Head of caudate nucleus (tissue), 42 donors: ENCODE measurements at regions not wholly inside any gene's neighbourhood (a gene's known extent, or its start where the extent isn't known, plus 50 kb on each side); places are given as distances from the start of the nearest gene placed in this dataset.
"Not testable (repeated sequence)": the region's sequence is repeated elsewhere in the genome, so short reads cannot be mapped to it uniquely, and the experiment has no call there.

Experiments used
- DNase-seq, 42 donors: peaks; one replicate each; pipeline versions ENCODE4 v3.0.0 to v3.0.0-alpha.2; 2020 to 2021; ENCODE audit warnings: mixed read lengths in 7 of 42
- intact Hi-C: fragments of 100-400 bp; cut with DNase I; formaldehyde crosslinking; loops from one replicate; pipeline ENCODE4 v1.15.0; 2022

GRCh38 chr1:238466459-238466858 is 575.7 kb upstream of the ZP4 start:
- intact Hi-C loops = no loop called here
- no peak for DNase-seq

- no peak for DNase-seq
- intact Hi-C loops = no loop called here
Observed at GRCh38 chr1:238465449-238465848, 574.7 kb upstream of the ZP4 start.

- intact Hi-C loops = no loop called here
- DNase-seq = no peak
Observed at GRCh38 chr1:238458899-238459298, 568.2 kb upstream of the ZP4 start.

DNA sequence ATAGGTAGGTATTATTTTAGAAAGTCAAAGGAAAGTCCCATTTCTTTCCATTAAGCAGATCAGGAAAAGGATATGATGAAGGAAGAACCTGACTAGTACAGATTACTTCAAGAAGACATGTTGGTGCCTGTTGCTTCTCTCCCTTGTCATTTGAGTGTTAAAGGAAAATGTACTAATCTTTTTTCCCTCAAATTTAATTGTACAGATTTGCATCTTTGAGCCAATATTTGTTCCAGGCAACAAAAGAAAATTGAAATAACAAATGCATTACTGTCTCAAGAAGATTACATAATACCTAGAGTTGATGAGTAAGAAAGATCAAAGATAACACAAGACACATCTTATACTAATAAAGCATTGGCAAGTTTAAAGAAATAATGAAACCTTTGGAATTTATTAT is 566.9 kb upstream of the ZP4 start:
- intact Hi-C loops = no loop called here

GRCh38 chr1:238451781-238452310 is 561.1 kb upstream of the ZP4 start:
- DNase-seq = no peak
- intact Hi-C loops = no loop called here

More for the DNA sequence above, 566.9 kb upstream of the ZP4 start:
- DNase-seq = no peak

DNA sequence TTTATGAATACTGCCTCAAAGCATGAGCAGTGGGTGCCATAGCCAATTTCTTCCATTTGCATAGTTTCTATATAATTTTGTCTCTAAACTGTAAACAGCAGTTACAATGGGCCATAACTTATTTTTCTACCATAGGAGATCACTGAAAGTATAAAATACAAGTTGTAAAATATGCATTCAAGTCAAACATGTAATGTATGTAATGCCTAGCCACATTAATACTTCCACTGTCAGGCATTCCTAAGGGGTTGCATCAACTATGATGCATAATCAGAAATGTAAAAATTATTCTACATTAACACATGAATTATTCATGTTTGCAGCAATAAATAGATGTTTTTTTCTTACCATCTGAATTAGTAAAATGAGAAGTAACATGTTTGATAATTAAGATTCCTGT is 560.3 kb upstream of the ZP4 start:
- no peak for DNase-seq
- intact Hi-C loops = no loop called here

GRCh38 chr1:238443687-238444086 is 553.0 kb upstream of the ZP4 start:
- intact Hi-C loops = no loop called here
- DNase-seq = no peak

DNA sequence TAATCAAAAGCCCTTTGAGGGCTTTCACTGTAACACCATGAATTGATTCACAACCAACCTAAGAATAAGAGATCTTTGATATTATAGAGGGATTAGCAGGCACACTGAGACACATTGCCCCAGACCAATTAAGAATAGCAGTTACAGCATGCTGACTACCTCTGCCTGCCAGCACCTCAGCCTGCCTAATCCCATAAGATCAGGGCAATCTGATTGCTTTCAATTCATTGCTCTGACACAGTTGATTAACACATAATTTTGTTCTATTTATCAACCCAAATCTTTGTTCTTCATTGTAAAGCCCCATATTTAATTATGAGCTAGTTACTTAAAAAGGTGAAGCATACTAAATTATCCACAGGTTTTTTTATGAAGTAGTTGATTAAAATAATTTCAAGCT is 548.8 kb upstream of the ZP4 start:
- intact Hi-C loops = no loop called here
- DNase-seq = no peak

DNA sequence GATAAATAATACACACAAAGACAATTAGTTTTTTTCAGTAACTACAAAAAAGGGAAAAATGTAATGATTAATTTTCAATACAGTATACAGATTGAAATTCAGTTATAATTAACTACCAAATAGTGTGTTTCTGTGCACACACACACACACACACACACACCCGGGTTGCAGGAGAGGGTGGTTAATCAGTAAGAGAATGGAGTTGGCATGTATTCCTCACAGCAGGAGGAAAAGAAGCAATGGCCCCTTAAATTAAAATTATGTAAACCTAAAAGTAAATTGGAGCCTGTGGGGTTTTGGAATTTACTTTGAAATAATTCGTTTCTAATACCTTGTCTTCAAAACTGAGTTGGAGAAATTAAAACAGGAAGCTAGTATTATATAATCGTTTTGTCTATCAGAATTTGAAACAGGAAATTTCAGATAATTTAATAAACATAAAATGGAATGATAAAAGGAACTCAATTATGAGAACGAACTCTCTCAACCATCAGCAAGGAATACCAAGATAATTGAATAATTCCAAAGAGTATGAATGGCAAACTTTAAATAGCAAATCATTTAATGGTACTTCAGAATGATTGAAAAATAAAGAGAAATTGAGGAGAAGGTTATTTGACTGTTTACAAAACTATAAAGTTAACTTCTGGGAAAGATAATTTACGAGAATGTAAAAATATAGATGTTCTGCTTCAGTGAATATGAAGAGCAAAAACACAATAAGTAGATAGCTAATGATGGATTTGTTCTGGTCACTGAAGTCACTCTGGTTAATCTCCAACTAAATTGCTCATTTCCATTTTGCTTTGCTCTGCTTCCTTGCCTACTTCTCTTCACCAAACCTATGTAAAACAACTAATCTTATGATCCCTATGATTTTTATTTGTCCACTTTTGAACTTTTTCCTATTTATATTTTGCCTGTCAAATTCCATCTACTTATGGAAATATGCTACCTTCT is 547.9 kb upstream of the ZP4 start:
- DNase-seq = no peak
- intact Hi-C loops = no loop called here

- DNase-seq, intact Hi-C loops: not testable (repeated sequence)
Observed at GRCh38 chr1:238429703-238430102, 539.0 kb upstream of the ZP4 start.

DNA sequence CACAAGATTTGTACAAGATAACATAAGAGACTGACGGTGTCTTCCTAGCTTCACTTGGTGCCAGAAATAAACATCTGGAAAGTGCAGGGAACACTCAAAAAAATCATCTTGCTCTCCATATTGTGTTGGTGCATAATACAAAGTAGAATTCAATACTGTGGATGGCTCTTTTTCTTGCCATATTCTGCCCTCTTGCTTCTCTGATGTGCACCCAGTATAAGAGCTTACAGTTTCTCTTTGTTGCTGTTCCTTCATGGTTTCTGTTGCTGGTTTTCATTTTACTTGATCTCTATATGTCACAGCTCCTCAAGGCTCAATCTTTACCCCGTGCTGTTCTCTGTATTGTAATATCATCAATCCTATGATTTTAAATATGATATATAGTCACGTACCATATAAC is 528.5 kb upstream of the ZP4 start:
- no peak for DNase-seq
- intact Hi-C loops = no loop called here

DNA sequence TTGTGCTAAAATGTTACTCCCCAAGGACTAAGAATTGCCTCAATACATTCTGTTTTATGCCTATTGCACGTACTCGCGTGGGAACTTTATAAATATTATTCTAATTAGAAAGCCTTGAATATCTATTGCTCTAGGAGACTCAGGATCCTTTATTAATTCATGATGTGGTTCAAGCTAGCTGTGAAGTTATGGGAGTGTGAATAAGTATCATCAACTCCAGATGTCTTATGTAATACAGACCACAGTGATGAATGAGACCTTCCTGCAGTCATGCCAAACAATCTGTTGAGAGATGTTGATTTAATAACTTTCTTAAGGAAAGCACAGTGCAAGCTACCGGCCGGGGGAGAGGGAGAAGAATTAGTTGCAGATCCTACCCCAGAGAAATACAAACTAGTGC is 519.2 kb upstream of the ZP4 start:
- intact Hi-C loops = no loop called here
- no peak for DNase-seq

DNA sequence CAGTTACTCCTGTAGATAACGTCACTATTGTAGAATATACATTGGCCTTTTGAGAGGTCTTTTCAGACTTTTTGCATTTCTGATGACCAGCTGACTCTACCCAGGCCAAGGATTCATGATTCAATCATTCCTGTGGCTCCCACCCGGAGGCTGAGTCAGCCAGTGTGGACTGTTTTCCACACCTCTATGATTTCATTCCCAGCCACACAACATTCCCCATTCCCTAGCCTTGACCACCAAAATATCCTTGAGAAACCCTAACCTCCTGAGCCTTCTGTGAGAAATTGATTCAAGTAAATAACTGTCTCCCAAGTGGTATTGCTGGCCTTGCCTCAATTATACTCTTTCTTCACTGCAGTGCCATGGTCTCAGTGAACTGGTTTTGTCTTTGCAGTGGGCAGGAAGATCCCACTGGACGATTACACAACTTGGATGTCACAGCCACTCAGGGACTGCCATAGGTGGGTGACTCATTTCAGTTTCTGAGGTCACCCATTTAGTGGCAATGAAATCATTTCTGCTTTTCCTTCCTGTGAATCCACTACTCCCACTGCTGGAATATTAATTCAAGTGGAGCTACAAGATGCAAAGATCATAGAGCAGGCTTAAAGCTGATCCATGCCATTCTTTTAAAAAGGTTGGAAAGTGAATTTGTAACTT is 518.6 kb upstream of the ZP4 start:
- no peak for DNase-seq
- intact Hi-C loops = no loop called here

GRCh38 chr1:238408737-238409136 is 518.0 kb upstream of the ZP4 start:
- intact Hi-C loops = no loop called here
- DNase-seq = no peak

GRCh38 chr1:238406098-238406860 is 515.6 kb upstream of the ZP4 start:
- intact Hi-C loops = no loop called here
- DNase-seq = peak in 1 of 42 donors; percentile 39

DNA sequence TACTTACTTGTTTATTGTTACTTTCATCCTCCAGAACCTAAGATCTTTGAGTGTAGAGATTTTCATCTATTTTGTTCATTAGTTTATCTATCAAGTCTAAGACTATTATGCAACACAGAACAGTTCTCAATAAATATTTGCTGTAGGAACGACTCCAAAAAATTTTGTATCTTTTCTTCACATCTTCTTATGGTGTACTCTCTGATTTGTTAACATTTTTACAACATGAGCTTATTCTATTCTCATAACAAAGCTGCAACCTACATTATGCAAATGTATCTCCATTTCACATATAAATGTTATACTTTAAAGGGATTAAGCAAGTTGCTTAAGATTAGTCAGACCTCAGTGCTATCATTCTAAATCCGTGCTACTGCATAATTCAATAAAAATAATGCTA is 514.2 kb upstream of the ZP4 start:
- DNase-seq = no peak

GRCh38 chr1:238404481-238404880 is 513.8 kb upstream of the ZP4 start:
- intact Hi-C loops = no loop called here
- DNase-seq = no peak

More for the DNA sequence above, 514.2 kb upstream of the ZP4 start:
- intact Hi-C loops = no loop called here

DNA sequence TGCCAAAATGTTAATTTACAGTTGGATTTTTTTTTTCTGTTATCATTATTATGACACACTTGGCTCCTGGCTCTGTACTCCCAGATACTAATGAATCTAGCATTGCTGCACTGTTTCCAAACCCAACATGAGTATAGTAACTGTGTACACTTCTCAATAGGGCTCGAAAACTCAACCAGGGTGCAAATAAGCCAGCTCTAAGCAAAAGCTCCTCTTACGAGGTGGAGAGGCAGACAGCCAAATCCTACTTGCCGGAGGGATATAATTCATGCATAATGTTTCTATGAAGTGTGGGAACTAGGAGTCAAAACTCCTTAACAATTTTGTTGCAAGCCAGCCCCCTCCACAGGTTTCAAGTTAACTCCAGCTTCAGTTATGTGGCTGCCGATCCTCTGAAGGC is 510.4 kb upstream of the ZP4 start:
- intact Hi-C loops = no loop called here

GRCh38 chr1:238399558-238399957 is 508.8 kb upstream of the ZP4 start:
- intact Hi-C loops = no loop called here
- DNase-seq = no peak

More for the DNA sequence above, 510.4 kb upstream of the ZP4 start:
- DNase-seq = no peak

GRCh38 chr1:238396140-238396539 is 505.4 kb upstream of the ZP4 start:
- no peak for DNase-seq
- intact Hi-C loops = no loop called here
